Endothelial cell of umbilical vein (primary cell): ENCODE measurements at regions not wholly inside any gene's neighbourhood (a gene's known extent, or its start where the extent isn't known, plus 50 kb on each side); places are given as distances from the start of the nearest gene placed in this dataset.

Experiments used
- EZH2 ChIP-seq: IDR thresholded peaks from 2 replicates; pipeline ENCODE4 v1.6.1; 2012; ENCODE audit warnings: borderline replicate concordance, low read depth, mild to moderate bottlenecking, moderate library complexity, low read length, inconsistent platforms; ENCODE audit not compliant: severe bottlenecking
- TF ChIP-seq, protein P1 (sequence below), 2 donors: IDR thresholded peaks; 1 replicate in 1 of 2; 2 replicates in 1 of 2; pipeline ENCODE4 v1.5.1; 2011; ENCODE audit warnings: low read length in 2 of 2, mild to moderate bottlenecking in 2 of 2, moderate library complexity in 2 of 2, control low read depth in 1 of 2, inconsistent platforms in 1 of 2, low read depth in 1 of 2; ENCODE audit not compliant: insufficient read depth in 1 of 2; ENCODE audit errors: extremely low read depth in 1 of 2

DNA sequence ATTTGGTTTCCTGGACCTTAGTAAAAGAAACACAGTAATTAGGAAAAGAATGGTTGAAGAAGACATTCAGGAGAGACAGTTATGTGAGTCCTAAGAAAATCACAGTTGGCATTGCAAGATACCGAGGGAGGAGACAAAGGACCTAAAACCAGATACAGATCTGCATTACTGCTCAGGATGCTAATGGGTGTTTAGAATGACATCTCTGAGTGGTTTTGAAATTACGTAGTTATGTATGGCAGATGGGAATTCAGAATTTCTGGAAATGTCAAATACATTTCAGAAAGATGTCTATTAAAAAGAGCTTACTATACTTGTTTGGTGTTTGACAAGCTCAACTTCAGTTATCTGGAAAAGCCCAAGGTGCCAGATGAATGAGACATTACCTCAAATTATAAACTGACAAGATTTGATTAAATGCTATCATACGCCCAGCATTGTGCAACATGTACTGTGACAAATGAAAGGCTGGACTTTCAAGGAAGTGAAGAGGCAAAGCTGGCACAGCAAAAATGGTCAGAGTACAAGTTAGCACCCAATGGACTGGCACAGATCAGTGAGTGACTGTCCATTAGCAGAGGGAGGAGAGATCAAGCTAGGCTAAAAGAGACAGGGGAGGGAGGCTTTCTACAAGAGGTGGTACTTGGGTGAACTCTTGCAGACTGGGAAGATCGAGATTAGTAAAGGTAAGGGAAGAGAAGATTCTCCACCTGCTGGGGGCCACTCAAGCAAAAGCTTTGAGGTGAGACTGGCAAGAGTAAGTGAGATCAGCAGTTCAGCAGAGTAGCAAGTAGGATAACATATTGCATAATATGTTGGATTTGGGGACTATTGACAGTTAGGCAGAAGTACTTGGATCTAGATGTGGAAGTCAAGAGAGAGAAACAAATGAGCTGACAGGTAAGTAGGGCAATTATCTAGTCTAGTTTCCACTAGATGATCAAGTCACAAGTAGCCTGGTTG lies 168.9 kb downstream of the CYRIA start:
- TF ChIP-seq, protein P1, sequence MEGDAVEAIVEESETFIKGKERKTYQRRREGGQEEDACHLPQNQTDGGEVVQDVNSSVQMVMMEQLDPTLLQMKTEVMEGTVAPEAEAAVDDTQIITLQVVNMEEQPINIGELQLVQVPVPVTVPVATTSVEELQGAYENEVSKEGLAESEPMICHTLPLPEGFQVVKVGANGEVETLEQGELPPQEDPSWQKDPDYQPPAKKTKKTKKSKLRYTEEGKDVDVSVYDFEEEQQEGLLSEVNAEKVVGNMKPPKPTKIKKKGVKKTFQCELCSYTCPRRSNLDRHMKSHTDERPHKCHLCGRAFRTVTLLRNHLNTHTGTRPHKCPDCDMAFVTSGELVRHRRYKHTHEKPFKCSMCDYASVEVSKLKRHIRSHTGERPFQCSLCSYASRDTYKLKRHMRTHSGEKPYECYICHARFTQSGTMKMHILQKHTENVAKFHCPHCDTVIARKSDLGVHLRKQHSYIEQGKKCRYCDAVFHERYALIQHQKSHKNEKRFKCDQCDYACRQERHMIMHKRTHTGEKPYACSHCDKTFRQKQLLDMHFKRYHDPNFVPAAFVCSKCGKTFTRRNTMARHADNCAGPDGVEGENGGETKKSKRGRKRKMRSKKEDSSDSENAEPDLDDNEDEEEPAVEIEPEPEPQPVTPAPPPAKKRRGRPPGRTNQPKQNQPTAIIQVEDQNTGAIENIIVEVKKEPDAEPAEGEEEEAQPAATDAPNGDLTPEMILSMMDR (IDR thresholded peaks at IDR 0.05; ENCODE audit: extremely low read depth in 1 of 2, insufficient read depth in 1 of 2, low read depth in 1 of 2, low read length in 2 of 2) = no peak
- TF ChIP-seq EZH2 = no peak
